HepG2 (cell line): ENCODE measurements at regions not wholly inside any gene's neighbourhood (a gene's known extent, or its start where the extent isn't known, plus 50 kb on each side); places are given as distances from the start of the nearest gene placed in this dataset.

Experiments
- ATF2 ChIP-seq: sonication (generic); formaldehyde crosslinking; IDR thresholded peaks from 2 replicates; pipeline ENCODE4 v1.4.0; 2020; ENCODE audit warnings: missing genetic modification reagents
- FOXK2 ChIP-seq: fragments of 450-650 bp; IDR thresholded peaks from 2 replicates; pipeline ENCODE4 v1.6.1; 2016
- FOXM1 ChIP-seq: sonication (generic); formaldehyde crosslinking; IDR thresholded peaks from 2 replicates; pipeline ENCODE4 v1.5.0; 2020; ENCODE audit warnings: missing genetic modification reagents
- JUN ChIP-seq: sonication (generic); formaldehyde crosslinking; IDR thresholded peaks from 2 replicates; pipeline ENCODE4 v1.4.0; 2020; ENCODE audit warnings: mild to moderate bottlenecking, missing genetic modification reagents
- JUND ChIP-seq: sonication (generic); formaldehyde crosslinking; IDR thresholded peaks from 2 replicates; pipeline ENCODE4 v1.8.0; 2022; ENCODE audit warnings: mild to moderate bottlenecking, missing genetic modification reagents
- RAD21 ChIP-seq: fragments of 450-650 bp; formaldehyde crosslinking; IDR thresholded peaks from 2 replicates; pipeline ENCODE4 v1.5.0; 2020; ENCODE audit warnings: mild to moderate bottlenecking
- SNAPC5 ChIP-seq: sonication (generic); formaldehyde crosslinking; IDR thresholded peaks from 2 replicates; pipeline ENCODE4 v1.8.1; 2023; ENCODE audit warnings: mild to moderate bottlenecking, missing genetic modification reagents, borderline replicate concordance
- SNRNP70 ChIP-seq: fragments of 200-400 bp; formaldehyde crosslinking; IDR thresholded peaks from 2 replicates; pipeline ENCODE4 v1.6.1; 2017; ENCODE audit warnings: mild to moderate bottlenecking, low read depth, low read length, moderate library complexity
- ZBTB10 ChIP-seq: sonication (generic); formaldehyde crosslinking; IDR thresholded peaks from 2 replicates; pipeline ENCODE4 v1.4.0; 2020; ENCODE audit warnings: missing genetic modification reagents, borderline replicate concordance
- ZBTB26 ChIP-seq: IDR thresholded peaks from 2 replicates; pipeline ENCODE4 v1.6.1; 2016; ENCODE audit warnings: missing compliant biosample characterization, missing genetic modification reagents, borderline replicate concordance

GRCh38 chr12:30866256-30866655 lies 60.3 kb upstream of the TSPAN11 start:
- TF ChIP-seq SNRNP70 (no peak), FOXM1 (CRISPR knock-in tag) (no peak), RAD21 (CRISPR knock-in tag) (no peak), ATF2 (CRISPR knock-in tag) (no peak), JUND (no peak), FOXK2 (no peak), JUN (no peak), SNAPC5 (CRISPR knock-in tag) (no peak), ZBTB10 (CRISPR knock-in tag) (no peak), ZBTB26 (CRISPR knock-in tag) (no peak)
